Mucosa of rectum (tissue), 2 donors: ENCODE measurements at regions not wholly inside any gene's neighbourhood (a gene's known extent, or its start where the extent isn't known, plus 50 kb on each side); places are given as distances from the start of the nearest gene placed in this dataset.

ENCODE experiments used
- H3K27ac ChIP-seq, 2 donors: one replicate each; pipeline ENCODE4 v1.7.0; 2013; ENCODE audit warnings: inconsistent platforms in 2 of 2, low read depth in 2 of 2, low read length in 2 of 2
- H3K27me3 ChIP-seq, 2 donors: one replicate each; pipeline ENCODE4 v1.7.0; 2013; ENCODE audit warnings: low read length in 2 of 2; ENCODE audit not compliant: control insufficient read depth in 2 of 2, insufficient read depth in 2 of 2
- H3K36me3 ChIP-seq, 2 donors: one replicate each; pipeline ENCODE4 v1.7.0; 2013; ENCODE audit warnings: low read length in 2 of 2; ENCODE audit not compliant: control insufficient read depth in 2 of 2, insufficient read depth in 2 of 2
- H3K4me1 ChIP-seq, 2 donors: one replicate each; pipeline ENCODE4 v1.7.0; 2013; ENCODE audit warnings: low read length in 2 of 2, mild to moderate bottlenecking in 1 of 2; ENCODE audit not compliant: control insufficient read depth in 2 of 2, insufficient read depth in 2 of 2
- H3K4me3 ChIP-seq, 2 donors: one replicate each; pipeline ENCODE4 v1.7.0; 2013; ENCODE audit warnings: low read length in 2 of 2
- H3K9ac ChIP-seq, 2 donors: one replicate each; pipeline ENCODE4 v1.7.0; 2013; ENCODE audit warnings: low read length in 2 of 2, low read depth in 1 of 2, mild to moderate bottlenecking in 1 of 2
- H3K9me3 ChIP-seq, 2 donors: one replicate each; pipeline ENCODE4 v1.7.0; 2013; ENCODE audit warnings: low read length in 2 of 2; ENCODE audit not compliant: control insufficient read depth in 2 of 2
- donor health status: healthy.
- donor health status: Normal muscosa, but diverticular disease.

GRCh38 chr16:65446427-65446826, 324.6 kb upstream of the CDH11 start:
- H3K4me3 ChIP-seq: no peak overlapping the region
- no peaks in the 10 kb centered on the region for H3K9me3 ChIP-seq
- H3K36me3 ChIP-seq: no peaks in the 10 kb centered on the region
- no peaks in the 10 kb centered on the region for H3K27me3 ChIP-seq
- H3K9ac ChIP-seq: no peak overlapping the region
- no peaks in the 10 kb centered on the region for H3K4me1 ChIP-seq
- no peak overlapping the region for H3K27ac ChIP-seq

- Histone ChIP-seq H3K27me3 (no peaks in the 10 kb centered on the region), H3K9ac (no peak overlapping the region), H3K27ac (no peak overlapping the region), H3K4me1 (no peaks in the 10 kb centered on the region), H3K9me3 (no peaks in the 10 kb centered on the region), H3K36me3 (no peaks in the 10 kb centered on the region), H3K4me3 (no peak overlapping the region)
Observed at GRCh38 chr16:65445313-65446260, 323.7 kb upstream of the CDH11 start.

GRCh38 chr16:65441501-65441900, 319.6 kb upstream of the CDH11 start:
- no peak overlapping the region for H3K9ac ChIP-seq
- H3K4me1 ChIP-seq: no peaks in the 10 kb centered on the region
- H3K9me3 ChIP-seq: no peaks in the 10 kb centered on the region
- H3K36me3 ChIP-seq: no peaks in the 10 kb centered on the region
- no peaks in the 10 kb centered on the region for H3K27me3 ChIP-seq
- H3K27ac ChIP-seq: no peak overlapping the region
- H3K4me3 ChIP-seq: no peak overlapping the region

- H3K9ac ChIP-seq: no peak overlapping the region
Observed at GRCh38 chr16:65429504-65430181, 307.8 kb upstream of the CDH11 start.

GRCh38 chr16:65426484-65426883, 304.6 kb upstream of the CDH11 start:
- Histone ChIP-seq H3K4me3 (no peak overlapping the region), H3K36me3 (no peaks in the 10 kb centered on the region), H3K27ac (no peak overlapping the region), H3K9ac (no peak overlapping the region), H3K4me1 (no peaks in the 10 kb centered on the region), H3K27me3 (no peaks in the 10 kb centered on the region), H3K9me3 (peaks cover 0 to 2% of the 10 kb centered on the region in 2 donors)

More at GRCh38 chr16:65429504-65430181, 307.8 kb upstream of the CDH11 start:
- Histone ChIP-seq H3K4me3 (no peak overlapping the region), H3K36me3 (no peaks in the 10 kb centered on the region), H3K27ac (no peak overlapping the region), H3K9me3 (peaks cover 0 to 2% of the 10 kb centered on the region in 2 donors), H3K4me1 (no peaks in the 10 kb centered on the region), H3K27me3 (no peaks in the 10 kb centered on the region)

GRCh38 chr16:65422934-65423333, 301.1 kb upstream of the CDH11 start:
- Histone ChIP-seq H3K27me3 (no peaks in the 10 kb centered on the region), H3K36me3 (no peaks in the 10 kb centered on the region), H3K9me3 (no peaks in the 10 kb centered on the region), H3K9ac (no peak overlapping the region), H3K4me3 (no peak overlapping the region), H3K4me1 (no peaks in the 10 kb centered on the region), H3K27ac (no peak overlapping the region)

GRCh38 chr16:65421596-65421995, 299.7 kb upstream of the CDH11 start:
- Histone ChIP-seq H3K4me1 (no peaks in the 10 kb centered on the region), H3K36me3 (no peaks in the 10 kb centered on the region), H3K27ac (no peak overlapping the region), H3K9me3 (peaks cover 0 to 2% of the 10 kb centered on the region in 2 donors), H3K9ac (no peak overlapping the region), H3K27me3 (no peaks in the 10 kb centered on the region), H3K4me3 (no peak overlapping the region)

- no peaks in the 10 kb centered on the region for H3K4me1 ChIP-seq
- no peaks in the 10 kb centered on the region for H3K36me3 ChIP-seq
- H3K27ac ChIP-seq: no peak overlapping the region
- H3K27me3 ChIP-seq: no peaks in the 10 kb centered on the region
- peaks cover 0 to 3% of the 10 kb centered on the region in 2 donors for H3K9me3 ChIP-seq
- no peak overlapping the region for H3K9ac ChIP-seq
- H3K4me3 ChIP-seq: no peak overlapping the region
Observed at GRCh38 chr16:65418435-65418834, 296.6 kb upstream of the CDH11 start.

- H3K36me3 ChIP-seq: no peaks in the 10 kb centered on the region
- no peaks in the 10 kb centered on the region for H3K27me3 ChIP-seq
- no peaks in the 10 kb centered on the region for H3K4me1 ChIP-seq
- H3K9ac ChIP-seq: no peak overlapping the region
- H3K4me3 ChIP-seq: no peak overlapping the region
- H3K27ac ChIP-seq: no peak overlapping the region
- peaks cover 0 to 3% of the 10 kb centered on the region in 2 donors for H3K9me3 ChIP-seq
Observed at GRCh38 chr16:65415460-65415859, 293.6 kb upstream of the CDH11 start.

GRCh38 chr16:65414284-65414984, 292.6 kb upstream of the CDH11 start:
- Histone ChIP-seq H3K9me3 (peaks cover 0 to 3% of the 10 kb centered on the region in 2 donors), H3K36me3 (no peaks in the 10 kb centered on the region), H3K27me3 (no peaks in the 10 kb centered on the region), H3K9ac (no peak overlapping the region), H3K4me1 (no peaks in the 10 kb centered on the region), H3K27ac (no peak overlapping the region), H3K4me3 (no peak overlapping the region)
